DND-41 (cell line): ENCODE measurements at regions not wholly inside any gene's neighbourhood (a gene's known extent, or its start where the extent isn't known, plus 50 kb on each side); places are given as distances from the start of the nearest gene placed in this dataset.

ENCODE experiments used
- CTCF ChIP-seq: IDR thresholded peaks from 2 replicates; pipeline ENCODE4 v1.5.1; 2012; ENCODE audit warnings: borderline replicate concordance, low read length, moderate library complexity, mild to moderate bottlenecking; ENCODE audit not compliant: poor library complexity, severe bottlenecking; ENCODE audit errors: extremely low read depth
- EZH2 ChIP-seq: IDR thresholded peaks from 3 replicates; pipeline ENCODE4 v1.6.1; 2012; ENCODE audit warnings: borderline replicate concordance, low read depth, mild to moderate bottlenecking, moderate library complexity, low read length, inconsistent platforms; ENCODE audit not compliant: severe bottlenecking

GRCh38 chr5:167893271-167893670 is 398.2 kb upstream of the WWC1 start:
- TF ChIP-seq CTCF (no peak), EZH2 (no peak)
